GM20000 (cell line): ENCODE measurements at regions not wholly inside any gene's neighbourhood (a gene's known extent, or its start where the extent isn't known, plus 50 kb on each side); places are given as distances from the start of the nearest gene placed in this dataset.

Experiments used
- DNase-seq: peaks from one replicate; pipeline ENCODE4 v3.0.0; 2012; ENCODE audit warnings: low spot score
- CTCF ChIP-seq: IDR thresholded peaks from 2 replicates; pipeline ENCODE4 v1.5.1; 2012; ENCODE audit warnings: mild to moderate bottlenecking, control low read depth; ENCODE audit errors: extremely low read depth, missing control alignments

GRCh38 chr18:9009703-9010488 is 92.6 kb upstream of the NDUFV2 start:
- TF ChIP-seq CTCF = no peak
- DNase-seq = no peak

- no peak for TF ChIP-seq CTCF
- DNase-seq = no peak
These were observed 91.1 kb upstream of the NDUFV2 start for GRCh38 chr18:9011431-9011830.

- TF ChIP-seq CTCF = no peak
- no peak for DNase-seq
These were observed 88.5 kb upstream of the NDUFV2 start for GRCh38 chr18:9013926-9014373.

GRCh38 chr18:9015689-9016088 is 86.8 kb upstream of the NDUFV2 start:
- TF ChIP-seq CTCF = no peak
- no peak for DNase-seq

GRCh38 chr18:9016633-9017166 is 85.8 kb upstream of the NDUFV2 start:
- no peak for DNase-seq
- no peak for TF ChIP-seq CTCF

GRCh38 chr18:9017167-9017904 is 85.2 kb upstream of the NDUFV2 start:
- TF ChIP-seq CTCF = no peak

GRCh38 chr18:9017905-9018227 is 84.6 kb upstream of the NDUFV2 start:
- TF ChIP-seq CTCF = no peak
- DNase-seq = no peak

More at GRCh38 chr18:9017167-9017904, 85.2 kb upstream of the NDUFV2 start:
- peak; percentile 79 for DNase-seq
